Fibroblast of mammary gland (primary cell): ENCODE measurements at regions not wholly inside any gene's neighbourhood (a gene's known extent, or its start where the extent isn't known, plus 50 kb on each side); places are given as distances from the start of the nearest gene placed in this dataset.

Experiments used
- DNase-seq: peaks from one replicate; pipeline ENCODE4 v3.0.0-alpha.2; 2010; ENCODE audit warnings: low read depth
- H3K4me3 ChIP-seq: 2 replicates; pipeline ENCODE4 v1.5.1; 2011; ENCODE audit warnings: low read depth, mild to moderate bottlenecking, low read length, moderate library complexity; ENCODE audit not compliant: control insufficient read depth
- CTCF ChIP-seq: conservative IDR thresholded peaks from 2 replicates; pipeline ENCODE4 v1.5.1; 2011; ENCODE audit warnings: low read depth, low read length, inconsistent platforms; ENCODE audit not compliant: control insufficient read depth, insufficient read depth

DNA sequence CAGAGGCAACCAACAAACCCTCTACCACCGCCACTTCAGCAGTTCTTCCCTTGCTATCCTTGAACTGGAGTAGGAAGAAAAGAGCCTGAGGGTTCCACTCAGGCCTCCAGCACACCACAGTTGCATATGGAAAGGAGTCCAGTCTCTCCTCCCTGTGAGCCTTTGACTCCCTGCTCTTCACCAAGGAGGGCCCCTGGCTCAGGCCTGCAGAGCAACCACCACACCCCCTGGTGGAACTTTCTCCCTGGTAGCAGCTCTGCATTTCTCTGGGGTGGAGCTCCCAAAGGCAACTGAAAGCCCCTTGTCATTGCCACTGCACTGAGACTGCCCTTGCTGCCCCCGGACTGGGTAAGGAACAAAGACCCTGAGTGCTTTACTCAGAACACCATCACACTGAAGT is 1021.5 kb upstream of the ADGRL2 start:
- DNase-seq = no peak
- no peak overlapping the region for H3K4me3 ChIP-seq
- TF ChIP-seq CTCF = no peak

DNA sequence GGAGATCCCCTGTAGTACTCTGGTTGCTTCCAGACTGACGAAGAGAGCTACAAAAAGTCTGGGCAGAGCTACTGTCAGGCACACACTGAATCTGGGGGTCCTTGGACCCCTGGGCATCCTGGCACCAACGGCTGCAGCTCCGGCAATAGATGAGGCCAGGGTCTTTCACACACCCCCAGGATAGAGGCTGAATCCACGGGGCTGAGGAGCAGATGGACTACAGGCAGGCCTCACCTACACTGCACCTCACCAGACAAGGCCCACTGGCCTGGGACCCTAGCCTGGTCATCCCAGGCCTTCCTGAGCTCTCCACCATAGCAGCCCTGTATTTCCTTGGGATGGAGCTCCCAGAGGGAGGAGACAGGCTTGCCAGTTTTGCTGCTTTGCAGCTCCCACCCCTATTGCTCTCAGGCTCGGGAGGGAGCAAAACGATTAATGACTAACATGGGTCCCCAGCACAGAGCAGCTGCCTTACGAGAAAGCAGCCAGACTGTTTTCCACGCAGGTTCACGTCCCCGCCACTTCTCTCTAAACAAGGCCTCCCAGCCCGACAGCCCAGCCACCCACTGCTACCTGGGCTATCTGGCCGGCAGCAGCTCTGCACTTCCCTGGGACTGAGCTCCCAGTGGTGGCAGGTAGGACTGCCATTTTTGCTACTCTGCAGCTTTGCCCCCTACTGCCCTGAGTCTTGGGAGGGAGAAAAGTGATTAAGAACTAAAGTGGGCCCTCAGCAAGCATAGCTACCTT is 1022.5 kb upstream of the ADGRL2 start:
- TF ChIP-seq CTCF = no peak
- H3K4me3 ChIP-seq = no peak overlapping the region

GRCh38 chr1:80776266-80776665 is 1024.5 kb upstream of the ADGRL2 start:
- TF ChIP-seq CTCF = no peak
- DNase-seq = no peak
- H3K4me3 ChIP-seq = no peak overlapping the region

More for the DNA sequence above, 1022.5 kb upstream of the ADGRL2 start:
- DNase-seq = no peak

- H3K4me3 ChIP-seq = no peak overlapping the region
- TF ChIP-seq CTCF = no peak
- no peak for DNase-seq
Measured at GRCh38 chr1:80769208-80769750, 1031.5 kb upstream of the ADGRL2 start.

DNA sequence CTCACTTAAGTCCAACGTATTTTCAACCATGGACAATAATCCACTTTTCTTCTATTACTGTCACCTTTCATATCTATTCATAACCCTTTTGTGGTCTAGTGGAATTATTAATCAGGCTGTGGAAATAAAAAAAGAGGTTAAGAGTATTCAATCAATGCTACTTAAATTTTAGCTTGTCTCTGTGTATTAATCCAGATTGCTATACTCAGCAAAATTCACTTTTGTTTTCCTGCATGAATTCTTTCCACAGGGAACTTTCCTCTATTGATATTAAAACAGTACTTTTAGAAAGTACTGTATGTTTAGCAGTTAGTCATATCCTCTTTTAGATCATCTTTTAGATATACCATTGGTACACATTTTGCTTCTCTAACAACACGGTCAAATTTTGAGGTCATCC is 1033.0 kb upstream of the ADGRL2 start:
- H3K4me3 ChIP-seq = no peak overlapping the region
- DNase-seq = no peak
- TF ChIP-seq CTCF = no peak

- TF ChIP-seq CTCF = no peak
- DNase-seq = no peak
- no peak overlapping the region for H3K4me3 ChIP-seq
Measured at GRCh38 chr1:80759354-80759753, 1041.4 kb upstream of the ADGRL2 start.
